LNCAP (cell line): ENCODE measurements at regions not wholly inside any gene's neighbourhood (a gene's known extent, or its start where the extent isn't known, plus 50 kb on each side); places are given as distances from the start of the nearest gene placed in this dataset.

Experiments used
- TF ChIP-seq, protein P1 (sequence below): fragments of 450-650 bp; IDR thresholded peaks from 2 replicates; pipeline ENCODE4 v1.5.1; 2017; ENCODE audit warnings: mild to moderate bottlenecking

- TF ChIP-seq, protein P1, sequence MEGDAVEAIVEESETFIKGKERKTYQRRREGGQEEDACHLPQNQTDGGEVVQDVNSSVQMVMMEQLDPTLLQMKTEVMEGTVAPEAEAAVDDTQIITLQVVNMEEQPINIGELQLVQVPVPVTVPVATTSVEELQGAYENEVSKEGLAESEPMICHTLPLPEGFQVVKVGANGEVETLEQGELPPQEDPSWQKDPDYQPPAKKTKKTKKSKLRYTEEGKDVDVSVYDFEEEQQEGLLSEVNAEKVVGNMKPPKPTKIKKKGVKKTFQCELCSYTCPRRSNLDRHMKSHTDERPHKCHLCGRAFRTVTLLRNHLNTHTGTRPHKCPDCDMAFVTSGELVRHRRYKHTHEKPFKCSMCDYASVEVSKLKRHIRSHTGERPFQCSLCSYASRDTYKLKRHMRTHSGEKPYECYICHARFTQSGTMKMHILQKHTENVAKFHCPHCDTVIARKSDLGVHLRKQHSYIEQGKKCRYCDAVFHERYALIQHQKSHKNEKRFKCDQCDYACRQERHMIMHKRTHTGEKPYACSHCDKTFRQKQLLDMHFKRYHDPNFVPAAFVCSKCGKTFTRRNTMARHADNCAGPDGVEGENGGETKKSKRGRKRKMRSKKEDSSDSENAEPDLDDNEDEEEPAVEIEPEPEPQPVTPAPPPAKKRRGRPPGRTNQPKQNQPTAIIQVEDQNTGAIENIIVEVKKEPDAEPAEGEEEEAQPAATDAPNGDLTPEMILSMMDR: no peak
These were observed 331.7 kb upstream of the ADAMTS9 start for GRCh38 chr3:65019443-65020055.

- TF ChIP-seq, protein P1: no peak
These were observed 331.0 kb upstream of the ADAMTS9 start for GRCh38 chr3:65018801-65019200.

DNA sequence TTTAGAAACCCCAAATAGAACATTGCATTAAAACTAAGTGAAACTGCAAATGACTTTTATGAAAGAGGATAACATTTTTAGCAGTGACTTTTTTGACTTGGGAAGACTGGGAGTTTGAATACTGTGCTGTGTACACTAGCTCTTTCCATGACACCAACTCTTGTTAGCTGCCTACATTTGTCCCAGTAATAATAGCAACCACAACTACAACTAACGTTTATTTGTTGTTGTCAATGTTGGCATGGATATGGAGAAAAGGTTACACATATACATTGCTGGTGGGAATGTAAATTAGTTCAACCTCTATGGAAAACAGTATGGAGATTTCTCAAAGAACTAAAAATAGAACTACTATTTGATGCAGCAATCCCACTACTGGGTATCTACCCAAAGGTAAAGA, 329.6 kb upstream of the ADAMTS9 start:
- TF ChIP-seq, protein P1: no peak

- TF ChIP-seq, protein P1: no peak
These were observed 327.9 kb upstream of the ADAMTS9 start for GRCh38 chr3:65015711-65016110.

DNA sequence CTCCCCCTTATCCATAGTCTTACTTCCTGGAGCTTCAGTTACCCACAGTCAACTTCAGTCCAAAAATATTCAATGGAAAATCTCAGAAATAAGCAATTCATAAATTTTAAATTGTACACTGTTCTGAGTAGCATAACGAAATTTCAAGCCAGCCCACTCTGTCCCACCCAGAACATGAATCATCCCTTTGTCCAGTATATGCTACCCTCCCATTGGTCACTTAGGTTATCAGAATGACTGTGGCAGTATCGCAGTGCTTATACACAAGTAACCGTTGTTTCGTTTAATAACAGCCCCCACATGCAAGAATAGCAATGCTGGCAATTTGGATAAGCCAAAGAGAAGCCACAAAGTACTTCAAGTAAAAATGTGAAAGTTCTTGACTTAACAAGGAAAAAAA, 325.3 kb upstream of the ADAMTS9 start:
- TF ChIP-seq, protein P1: no peak

- TF ChIP-seq, protein P1: no peak
These were observed 318.5 kb upstream of the ADAMTS9 start for GRCh38 chr3:65006300-65006739.

DNA sequence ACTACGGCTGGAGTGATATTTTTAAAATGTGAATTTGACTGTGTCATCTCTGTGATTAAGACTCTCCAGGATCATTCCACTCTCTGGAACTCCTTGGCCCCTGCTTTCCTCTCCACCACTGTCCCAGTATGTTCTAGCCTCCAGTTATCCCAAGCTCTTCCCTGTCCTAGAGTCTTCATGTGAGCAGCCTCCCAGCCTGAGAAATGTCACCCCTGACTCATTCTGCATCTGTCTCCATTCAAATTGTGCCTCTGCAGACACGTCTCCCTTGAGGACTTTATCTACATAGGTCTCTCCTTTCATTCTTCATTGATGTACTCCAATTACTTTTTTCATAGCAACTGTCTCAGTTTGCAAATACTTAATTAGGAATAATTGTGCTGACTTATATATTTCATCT, 317.7 kb upstream of the ADAMTS9 start:
- TF ChIP-seq, protein P1: no peak

GRCh38 chr3:65004795-65005295, 317.0 kb upstream of the ADAMTS9 start:
- TF ChIP-seq, protein P1: no peak
